ENCODE measurements at regions not wholly inside any gene's neighbourhood (a gene's known extent, or its start where the extent isn't known, plus 50 kb on each side); places are given as distances from the start of the nearest gene placed in this dataset.

DNA sequence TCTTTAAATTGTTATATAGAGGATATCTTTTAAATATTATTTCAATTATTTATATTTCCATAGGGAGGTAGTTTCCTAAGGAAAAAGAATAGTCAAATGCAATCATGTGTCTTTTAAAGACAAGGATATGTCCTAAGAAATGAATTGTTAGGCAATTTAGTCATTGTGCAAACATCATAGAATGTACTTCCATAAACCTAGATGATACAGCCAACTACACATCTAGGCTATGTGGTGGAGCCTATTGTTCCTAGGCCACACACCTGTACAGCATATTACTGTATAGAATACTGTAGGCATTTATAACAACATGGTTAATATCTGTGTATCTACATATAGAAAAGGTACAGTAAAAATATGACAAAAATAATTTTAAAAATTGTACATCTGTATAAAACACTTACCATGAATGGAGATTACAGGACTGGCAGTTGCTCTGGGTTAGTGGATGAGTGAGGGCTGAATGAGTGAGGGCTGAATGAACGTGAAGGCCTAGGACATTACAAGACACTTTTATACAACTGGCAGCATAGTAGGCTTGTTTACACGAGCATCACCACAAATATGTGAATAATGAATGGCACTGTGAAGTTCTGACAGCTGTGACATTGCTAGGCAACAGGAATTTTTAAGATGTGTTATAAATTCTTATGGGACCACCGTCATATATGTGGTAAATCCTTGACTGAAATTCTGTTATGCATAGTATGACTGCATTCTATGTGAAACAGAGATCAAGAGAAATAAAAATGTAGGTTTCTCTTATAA, 1879.0 kb upstream of the RAG2 start:
- H3K79me2 ChIP-seq (ENCODE audit: insufficient read depth, low read length) = no peaks in the 10 kb centered on the region

More for the DNA sequence above, 1879.0 kb upstream of the RAG2 start:
- Histone ChIP-seq H3K9me3 (ENCODE audit: control insufficient read depth in 1 of 2, insufficient read depth in 1 of 2, low read depth in 1 of 2, low read length in 2 of 2) (peaks cover 5 to 20% of the 10 kb centered on the region in 2 experiments), H3K9ac (ENCODE audit: low read length) (no peak overlapping the region), H3K27me3 (ENCODE audit: insufficient read depth, low read length) (no peaks in the 10 kb centered on the region), H3K4me3 (replicated peaks in 1 of 2; ENCODE audit: low read depth in 1 of 2, low read length in 2 of 2) (no peak overlapping the region), H3K36me3 (ENCODE audit: control insufficient read depth in 1 of 2, insufficient read depth in 2 of 2, low read length in 2 of 2) (no peaks in the 10 kb centered on the region; a peak in 1 of 4 replicates), H3K4me1 (ENCODE audit: control insufficient read depth in 1 of 2, insufficient read depth in 2 of 2, low read length in 2 of 2) (no peaks in the 10 kb centered on the region), H3K9me2 (ENCODE audit: insufficient read depth) (no peaks in the 10 kb centered on the region), H4K20me1 (ENCODE audit: insufficient read depth) (no peaks in the 10 kb centered on the region), H2AFZ (ENCODE audit: low read depth, low read length, poor library complexity, severe bottlenecking) (no peak overlapping the region), H3K4me2 (ENCODE audit: low read length) (no peak overlapping the region), H3K27ac (ENCODE audit: low read depth, low read length) (no peak overlapping the region)
- DNase-seq (ENCODE audit: low read depth, low spot score) (no peak), ATAC-seq (no peak)
- POLR2A ChIA-PET = no interaction called here
- CTCF ChIA-PET = no interaction called here
- no TSS peak for BruUV-seq (replicated peaks)
- TF ChIP-seq ELF1 (IDR thresholded peaks at IDR 0.05; ENCODE audit: borderline replicate concordance, low read depth) = no peak
- no peak for TF ChIP-seq EZH2phosphoT487 (IDR thresholded peaks at IDR 0.05; ENCODE audit: borderline replicate concordance)
- TF ChIP-seq, protein P1, sequence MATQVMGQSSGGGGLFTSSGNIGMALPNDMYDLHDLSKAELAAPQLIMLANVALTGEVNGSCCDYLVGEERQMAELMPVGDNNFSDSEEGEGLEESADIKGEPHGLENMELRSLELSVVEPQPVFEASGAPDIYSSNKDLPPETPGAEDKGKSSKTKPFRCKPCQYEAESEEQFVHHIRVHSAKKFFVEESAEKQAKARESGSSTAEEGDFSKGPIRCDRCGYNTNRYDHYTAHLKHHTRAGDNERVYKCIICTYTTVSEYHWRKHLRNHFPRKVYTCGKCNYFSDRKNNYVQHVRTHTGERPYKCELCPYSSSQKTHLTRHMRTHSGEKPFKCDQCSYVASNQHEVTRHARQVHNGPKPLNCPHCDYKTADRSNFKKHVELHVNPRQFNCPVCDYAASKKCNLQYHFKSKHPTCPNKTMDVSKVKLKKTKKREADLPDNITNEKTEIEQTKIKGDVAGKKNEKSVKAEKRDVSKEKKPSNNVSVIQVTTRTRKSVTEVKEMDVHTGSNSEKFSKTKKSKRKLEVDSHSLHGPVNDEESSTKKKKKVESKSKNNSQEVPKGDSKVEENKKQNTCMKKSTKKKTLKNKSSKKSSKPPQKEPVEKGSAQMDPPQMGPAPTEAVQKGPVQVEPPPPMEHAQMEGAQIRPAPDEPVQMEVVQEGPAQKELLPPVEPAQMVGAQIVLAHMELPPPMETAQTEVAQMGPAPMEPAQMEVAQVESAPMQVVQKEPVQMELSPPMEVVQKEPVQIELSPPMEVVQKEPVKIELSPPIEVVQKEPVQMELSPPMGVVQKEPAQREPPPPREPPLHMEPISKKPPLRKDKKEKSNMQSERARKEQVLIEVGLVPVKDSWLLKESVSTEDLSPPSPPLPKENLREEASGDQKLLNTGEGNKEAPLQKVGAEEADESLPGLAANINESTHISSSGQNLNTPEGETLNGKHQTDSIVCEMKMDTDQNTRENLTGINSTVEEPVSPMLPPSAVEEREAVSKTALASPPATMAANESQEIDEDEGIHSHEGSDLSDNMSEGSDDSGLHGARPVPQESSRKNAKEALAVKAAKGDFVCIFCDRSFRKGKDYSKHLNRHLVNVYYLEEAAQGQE (IDR thresholded peaks at IDR 0.05; ENCODE audit: low read depth) = no peak
- TF ChIP-seq ZNF274 (IDR thresholded peaks at IDR 0.05; ENCODE audit: low read depth, low read length) = no peak
- no peak for TF ChIP-seq FOSL1 (IDR thresholded peaks at IDR 0.05; ENCODE audit: low read depth)
- no peak for TF ChIP-seq SRF (IDR thresholded peaks at IDR 0.05; ENCODE audit: low read depth)
- no peak for TF ChIP-seq EZH2 (IDR thresholded peaks at IDR 0.05)
- TF ChIP-seq, protein P2, sequence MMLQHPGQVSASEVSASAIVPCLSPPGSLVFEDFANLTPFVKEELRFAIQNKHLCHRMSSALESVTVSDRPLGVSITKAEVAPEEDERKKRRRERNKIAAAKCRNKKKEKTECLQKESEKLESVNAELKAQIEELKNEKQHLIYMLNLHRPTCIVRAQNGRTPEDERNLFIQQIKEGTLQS (IDR thresholded peaks at IDR 0.05) = no peak
- TF ChIP-seq EGR1 (IDR thresholded peaks at IDR 0.05; ENCODE audit: low read depth) = no peak
- no peak for TF ChIP-seq CEBPB (IDR thresholded peaks at IDR 0.05; ENCODE audit: low read depth)
- no peak for TF ChIP-seq ZFX (IDR thresholded peaks at IDR 0.05)
- TF ChIP-seq RAD21 (IDR thresholded peaks at IDR 0.05; ENCODE audit: low read depth) = no peak
- TF ChIP-seq JUND (IDR thresholded peaks at IDR 0.05) = no peak
- TF ChIP-seq SIN3A (IDR thresholded peaks at IDR 0.05; ENCODE audit: low read depth) = no peak
- no peak for TF ChIP-seq CBX3 (IDR thresholded peaks at IDR 0.05; ENCODE audit: low read depth)
- intact Hi-C loops (cut with micrococcal nuclease) = no loop called here
- RAD21 ChIA-PET (ENCODE audit: low non-redundant PET in 1 of 2, low total read pairs in 2 of 2, uncharacterized antibody in 2 of 2, unreplicated experiment in 2 of 2) = no interaction called here
